MM.1S (cell line): ENCODE measurements at regions not wholly inside any gene's neighbourhood (a gene's known extent, or its start where the extent isn't known, plus 50 kb on each side); places are given as distances from the start of the nearest gene placed in this dataset.
"Not testable (repeated sequence)": the region's sequence is repeated elsewhere in the genome, so short reads cannot be mapped to it uniquely, and the experiment has no call there.

Source experiments
- DNase-seq: peaks from one replicate; pipeline ENCODE4 v3.0.0-alpha.2; 2015
- H2AFZ ChIP-seq: fragments of 300-600 bp; sonication (generic); 2 replicates; pipeline ENCODE4 v1.6.0; 2016; ENCODE audit warnings: antibody characterized with exemption, low read length
- H3F3A ChIP-seq: fragments of 300-600 bp; sonication (generic); 2 replicates; pipeline ENCODE4 v1.6.1; 2016; ENCODE audit warnings: mild to moderate bottlenecking, antibody characterized with exemption, low read length, moderate library complexity, mixed read lengths; ENCODE audit not compliant: insufficient read depth
- H3K27ac ChIP-seq: fragments of 300-600 bp; sonication (generic); 2 replicates; pipeline ENCODE4 v1.5.1; 2016; ENCODE audit warnings: mild to moderate bottlenecking, low read length
- H3K27me3 ChIP-seq: fragments of 300-600 bp; sonication (generic); replicated peaks from 2 replicates; pipeline ENCODE4 v1.6.0; 2016; ENCODE audit warnings: low read length; ENCODE audit not compliant: insufficient read depth
- H3K36me3 ChIP-seq: fragments of 300-600 bp; sonication (generic); replicated peaks from 2 replicates; pipeline ENCODE4 v1.6.1; 2016; ENCODE audit warnings: mild to moderate bottlenecking, low read length, mixed read lengths; ENCODE audit not compliant: insufficient read depth
- H3K4me1 ChIP-seq: fragments of 300-600 bp; sonication (generic); 2 replicates; pipeline ENCODE4 v1.6.1; 2016; ENCODE audit warnings: low read length, mixed read lengths
- H3K4me2 ChIP-seq: fragments of 300-600 bp; sonication (generic); 2 replicates; pipeline ENCODE4 v1.6.0; 2016; ENCODE audit warnings: low read depth, low read length
- H3K4me3 ChIP-seq: fragments of 300-600 bp; sonication (generic); 2 replicates; pipeline ENCODE4 v1.5.1; 2016; ENCODE audit warnings: low read length, mixed read lengths
- H3K79me2 ChIP-seq: fragments of 300-600 bp; sonication (generic); 2 replicates; pipeline ENCODE4 v1.6.1; 2016; ENCODE audit warnings: mixed run types, low read length, mixed read lengths
- H3K9ac ChIP-seq: fragments of 300-600 bp; sonication (generic); 2 replicates; pipeline ENCODE4 v1.6.1; 2016; ENCODE audit warnings: low read length, mixed read lengths
- H3K9me2 ChIP-seq: fragments of 300-600 bp; sonication (generic); replicated peaks from 2 replicates; pipeline ENCODE4 v1.6.1; 2016; ENCODE audit warnings: mild to moderate bottlenecking, low read length, mixed read lengths; ENCODE audit not compliant: insufficient read depth
- H3K9me3 ChIP-seq: fragments of 300-600 bp; sonication (generic); replicated peaks from 2 replicates; pipeline ENCODE4 v1.6.1; 2016; ENCODE audit warnings: mild to moderate bottlenecking, low read length, mixed read lengths; ENCODE audit not compliant: insufficient read depth
- H4K20me1 ChIP-seq: fragments of 300-600 bp; sonication (generic); 2 replicates; pipeline ENCODE4 v1.6.1; 2016; ENCODE audit warnings: mild to moderate bottlenecking, low read length, moderate library complexity, mixed read lengths; ENCODE audit not compliant: insufficient read depth
- CTCF ChIP-seq: fragments of 300-600 bp; sonication (generic); IDR thresholded peaks from 2 replicates; pipeline ENCODE4 v1.5.1; 2016; ENCODE audit warnings: antibody characterized with exemption, low read length, mixed read lengths
- EZH2 ChIP-seq: fragments of 300-600 bp; sonication (generic); optimal IDR thresholded peaks from 2 replicates; pipeline ENCODE3; 2017; ENCODE audit warnings: low read depth, mild to moderate bottlenecking, antibody characterized with exemption, low read length, mixed read lengths
- EZH2phosphoT487 ChIP-seq: fragments of 300-600 bp; sonication (generic); IDR thresholded peaks from 2 replicates; pipeline ENCODE4 v1.6.1; 2018; ENCODE audit warnings: antibody characterized with exemption, low read length

DNA sequence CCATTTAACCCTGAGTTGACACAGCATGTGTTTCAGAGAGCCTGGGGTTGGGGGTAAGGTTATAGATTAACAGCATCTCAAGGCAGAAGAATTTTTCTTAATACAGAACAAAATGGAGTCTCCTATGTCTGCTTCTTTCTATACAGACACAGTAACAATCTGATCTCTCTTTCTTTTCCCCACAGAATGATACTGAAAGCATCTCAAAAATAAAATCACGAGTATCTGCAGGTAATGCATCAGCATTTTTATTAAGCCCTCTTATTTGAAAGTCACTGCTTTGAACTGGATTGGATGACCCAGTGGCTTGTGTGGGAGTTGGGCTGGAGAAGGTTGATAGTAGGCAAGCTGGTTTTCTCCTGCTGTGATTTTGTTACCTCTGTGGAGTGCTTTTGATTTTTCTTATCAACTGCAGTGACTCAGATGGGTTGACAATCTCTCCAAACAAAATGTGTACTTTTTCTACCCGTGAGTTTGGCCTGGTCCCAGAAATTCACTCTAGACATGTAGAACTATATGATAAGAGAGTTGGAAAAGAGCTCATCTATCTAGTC lies 253.5 kb upstream of the PRKCQ start:
- TF ChIP-seq EZH2phosphoT487 (no peak), EZH2 (no peak), CTCF (no peak)
- peak overlapping the region; percentile 65 for H2AFZ ChIP-seq
- peak overlapping the region; percentile 49; the same call in 1 of the 2 replicates for H3K4me2 ChIP-seq
- H3K36me3 ChIP-seq: no peaks in the 10 kb centered on the region
- DNase-seq: peak; percentile 16
- H3K79me2 ChIP-seq: no peaks in the 10 kb centered on the region
- peaks cover 8% of the 10 kb centered on the region for H3K4me1 ChIP-seq
- H3K4me3 ChIP-seq: no peak overlapping the region
- H3K9me3 ChIP-seq: no peaks in the 10 kb centered on the region
- no peaks in the 10 kb centered on the region; the same call in 1 of the 2 replicates for H3F3A ChIP-seq
- no peak overlapping the region for H3K9ac ChIP-seq
- H3K9me2 ChIP-seq: no peaks in the 10 kb centered on the region
- no peaks in the 10 kb centered on the region for H4K20me1 ChIP-seq
- H3K27me3 ChIP-seq: no peaks in the 10 kb centered on the region
- H3K27ac ChIP-seq: no peak overlapping the region

- not testable (repeated sequence) for DNase-seq, H3K4me3 ChIP-seq
Measured at GRCh38 chr10:6830981-6831380, 250.9 kb upstream of the PRKCQ start.

DNA sequence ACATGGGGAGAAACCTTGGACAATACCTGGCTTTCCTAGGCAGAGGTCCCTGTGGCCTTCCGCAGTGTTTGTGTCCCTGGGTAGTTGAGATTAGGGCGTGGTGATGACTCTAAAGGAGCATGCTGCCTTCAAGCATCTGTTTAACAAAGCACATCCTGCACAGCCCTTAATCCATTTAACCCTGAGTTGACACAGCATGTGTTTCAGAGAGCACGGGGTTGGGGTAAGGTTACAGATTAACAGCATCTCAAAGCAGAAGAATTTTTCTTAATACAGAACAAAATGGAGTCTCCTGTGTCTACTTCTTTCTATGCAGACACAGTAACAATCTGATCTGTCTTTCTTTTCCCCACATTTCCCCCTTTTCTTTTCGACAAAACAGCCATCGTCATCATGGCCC lies 244.7 kb upstream of the PRKCQ start:
- H3K4me3 ChIP-seq: not testable (repeated sequence)

More at GRCh38 chr10:6830981-6831380, 250.9 kb upstream of the PRKCQ start:
- not testable (repeated sequence) for H3K9ac ChIP-seq, H3K79me2 ChIP-seq, H3K9me3 ChIP-seq, H4K20me1 ChIP-seq, H3K27ac ChIP-seq, H3K36me3 ChIP-seq, H3K4me2 ChIP-seq, H3K9me2 ChIP-seq, H3K4me1 ChIP-seq, H3F3A ChIP-seq, H3K27me3 ChIP-seq, H2AFZ ChIP-seq

DNA sequence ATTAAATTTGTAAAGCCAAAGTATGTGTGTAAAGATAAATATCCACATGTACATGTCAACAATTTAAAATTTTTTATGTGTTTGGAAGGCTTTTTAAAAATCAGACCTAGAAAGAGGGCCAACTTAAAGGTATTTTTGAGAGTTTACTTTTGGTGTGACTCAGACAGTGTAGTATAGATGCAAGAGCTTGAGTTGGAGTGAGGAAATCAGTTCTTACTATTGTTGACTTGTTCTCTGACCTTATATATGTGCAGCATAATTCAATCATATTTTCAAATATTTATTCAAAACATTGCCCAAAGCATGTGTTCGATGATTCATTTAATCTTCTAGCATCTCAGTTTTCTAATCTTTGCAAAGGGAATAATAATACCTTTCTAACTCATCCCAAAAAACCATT lies 243.7 kb upstream of the PRKCQ start:
- H4K20me1 ChIP-seq: no peaks in the 10 kb centered on the region
- DNase-seq: no peak
- no peaks in the 10 kb centered on the region for H3K9me2 ChIP-seq
- H3F3A ChIP-seq: no peaks in the 10 kb centered on the region
- no peaks in the 10 kb centered on the region for H3K4me1 ChIP-seq
- H3K79me2 ChIP-seq: no peaks in the 10 kb centered on the region
- H3K9ac ChIP-seq: no peak overlapping the region
- no peak overlapping the region for H3K27ac ChIP-seq
- no peak overlapping the region for H3K4me3 ChIP-seq
- H3K9me3 ChIP-seq: no peaks in the 10 kb centered on the region
- H3K27me3 ChIP-seq: no peaks in the 10 kb centered on the region
- no peak overlapping the region for H3K4me2 ChIP-seq
- TF ChIP-seq EZH2 (no peak), CTCF (no peak), EZH2phosphoT487 (no peak)
- H2AFZ ChIP-seq: no peak overlapping the region
- H3K36me3 ChIP-seq: no peaks in the 10 kb centered on the region

More for the DNA sequence above, 244.7 kb upstream of the PRKCQ start:
- H3K36me3 ChIP-seq, DNase-seq, H3K79me2 ChIP-seq, H3K4me1 ChIP-seq, H3K9ac ChIP-seq, H3K27ac ChIP-seq, H2AFZ ChIP-seq, H3K9me3 ChIP-seq, H3K4me2 ChIP-seq, H4K20me1 ChIP-seq, H3K9me2 ChIP-seq, H3K27me3 ChIP-seq, H3F3A ChIP-seq: not testable (repeated sequence)
